WTC11 (cell line): ENCODE measurements at regions not wholly inside any gene's neighbourhood (a gene's known extent, or its start where the extent isn't known, plus 50 kb on each side); places are given as distances from the start of the nearest gene placed in this dataset.

ENCODE experiments used
- IRF2 ChIP-seq: sonication (generic); formaldehyde crosslinking; IDR thresholded peaks from 2 replicates; pipeline ENCODE4 v1.8.0; 2022; ENCODE audit warnings: low read depth, missing genetic modification reagents, borderline replicate concordance
- MXD4 ChIP-seq: fragments of 250-450 bp; sonication (Bioruptor Pico); IDR thresholded peaks from 2 replicates; pipeline ENCODE4 v1.8.0; 2021; ENCODE audit warnings: mild to moderate bottlenecking, moderate library complexity, borderline replicate concordance
- NFYB ChIP-seq: sonication (generic); formaldehyde crosslinking; conservative IDR thresholded peaks from 2 replicates; pipeline ENCODE4 v1.8.0; 2022; ENCODE audit warnings: low read depth, missing genetic modification reagents
- SP1 ChIP-seq: sonication (generic); formaldehyde crosslinking; conservative IDR thresholded peaks from 2 replicates; pipeline ENCODE4 v1.8.1; 2022; ENCODE audit warnings: missing genetic modification reagents
- ZNF138 ChIP-seq: sonication (generic); formaldehyde crosslinking; conservative IDR thresholded peaks from 2 replicates; pipeline ENCODE4 v1.8.1; 2022; ENCODE audit warnings: mild to moderate bottlenecking, moderate library complexity, missing genetic modification reagents
- TF ChIP-seq, protein P1 (sequence below): sonication (generic); formaldehyde crosslinking; IDR thresholded peaks from 2 replicates; pipeline ENCODE4 v1.8.1; 2022; ENCODE audit warnings: low read depth, mild to moderate bottlenecking, moderate library complexity, missing genetic modification reagents, borderline replicate concordance
- TF ChIP-seq, protein P2 (sequence below): fragments of 200-600 bp; IDR thresholded peaks from 2 replicates; pipeline ENCODE4 v1.8.0; 2022; ENCODE audit warnings: antibody characterized with exemption
- TF ChIP-seq, protein P3 (sequence below): sonication (generic); formaldehyde crosslinking; IDR thresholded peaks from 2 replicates; pipeline ENCODE4 v1.8.0; 2022; ENCODE audit warnings: mild to moderate bottlenecking, missing genetic modification reagents
- TF ChIP-seq, protein P4 (sequence below): sonication (generic); formaldehyde crosslinking; IDR thresholded peaks from 2 replicates; pipeline ENCODE4 v1.8.1; 2023; ENCODE audit warnings: mild to moderate bottlenecking, moderate library complexity, missing genetic modification reagents
- TF ChIP-seq, protein P5 (sequence below): sonication (generic); formaldehyde crosslinking; IDR thresholded peaks from 2 replicates; pipeline ENCODE4 v1.8.1; 2023; ENCODE audit warnings: mild to moderate bottlenecking, missing genetic modification reagents, moderate library complexity
- TF ChIP-seq, protein P6 (sequence below): sonication (generic); formaldehyde crosslinking; IDR thresholded peaks from 2 replicates; pipeline ENCODE4 v1.8.0; 2022; ENCODE audit warnings: mild to moderate bottlenecking, missing genetic modification reagents

DNA sequence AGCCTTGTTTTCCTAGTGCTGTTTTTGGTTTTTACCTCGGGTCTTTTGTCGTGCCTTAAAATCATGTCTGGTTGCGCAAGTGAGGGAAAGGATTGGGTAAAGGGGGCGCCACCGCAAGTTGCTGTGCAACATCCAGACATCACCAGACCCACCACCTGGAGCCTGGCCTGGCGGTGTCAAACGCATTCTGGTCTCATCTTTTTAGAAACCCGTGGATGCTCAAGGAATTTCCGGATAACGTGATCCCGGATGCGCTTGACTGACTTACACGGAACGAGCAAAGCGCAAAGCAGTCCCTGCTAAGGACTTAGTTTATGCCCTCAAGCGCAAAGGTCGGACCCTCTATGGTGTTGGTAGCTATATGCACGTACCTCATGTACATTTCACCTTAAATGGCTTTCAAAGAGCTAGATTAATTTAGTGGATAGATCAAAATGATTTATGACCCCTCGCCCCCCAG, 105.2 kb downstream of the OR2B2 start:
- TF ChIP-seq MXD4 (no peak), SP1 (CRISPR knock-in tag) (no peak), NFYB (CRISPR knock-in tag) (no peak), IRF2 (CRISPR knock-in tag) (no peak), ZNF138 (no peak)
- TF ChIP-seq, protein P1, sequence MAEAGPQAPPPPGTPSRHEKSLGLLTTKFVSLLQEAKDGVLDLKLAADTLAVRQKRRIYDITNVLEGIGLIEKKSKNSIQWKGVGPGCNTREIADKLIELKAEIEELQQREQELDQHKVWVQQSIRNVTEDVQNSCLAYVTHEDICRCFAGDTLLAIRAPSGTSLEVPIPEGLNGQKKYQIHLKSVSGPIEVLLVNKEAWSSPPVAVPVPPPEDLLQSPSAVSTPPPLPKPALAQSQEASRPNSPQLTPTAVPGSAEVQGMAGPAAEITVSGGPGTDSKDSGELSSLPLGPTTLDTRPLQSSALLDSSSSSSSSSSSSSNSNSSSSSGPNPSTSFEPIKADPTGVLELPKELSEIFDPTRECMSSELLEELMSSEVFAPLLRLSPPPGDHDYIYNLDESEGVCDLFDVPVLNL (CRISPR knock-in tag), result no peak
- TF ChIP-seq, protein P2, sequence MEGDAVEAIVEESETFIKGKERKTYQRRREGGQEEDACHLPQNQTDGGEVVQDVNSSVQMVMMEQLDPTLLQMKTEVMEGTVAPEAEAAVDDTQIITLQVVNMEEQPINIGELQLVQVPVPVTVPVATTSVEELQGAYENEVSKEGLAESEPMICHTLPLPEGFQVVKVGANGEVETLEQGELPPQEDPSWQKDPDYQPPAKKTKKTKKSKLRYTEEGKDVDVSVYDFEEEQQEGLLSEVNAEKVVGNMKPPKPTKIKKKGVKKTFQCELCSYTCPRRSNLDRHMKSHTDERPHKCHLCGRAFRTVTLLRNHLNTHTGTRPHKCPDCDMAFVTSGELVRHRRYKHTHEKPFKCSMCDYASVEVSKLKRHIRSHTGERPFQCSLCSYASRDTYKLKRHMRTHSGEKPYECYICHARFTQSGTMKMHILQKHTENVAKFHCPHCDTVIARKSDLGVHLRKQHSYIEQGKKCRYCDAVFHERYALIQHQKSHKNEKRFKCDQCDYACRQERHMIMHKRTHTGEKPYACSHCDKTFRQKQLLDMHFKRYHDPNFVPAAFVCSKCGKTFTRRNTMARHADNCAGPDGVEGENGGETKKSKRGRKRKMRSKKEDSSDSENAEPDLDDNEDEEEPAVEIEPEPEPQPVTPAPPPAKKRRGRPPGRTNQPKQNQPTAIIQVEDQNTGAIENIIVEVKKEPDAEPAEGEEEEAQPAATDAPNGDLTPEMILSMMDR, result no peak
- TF ChIP-seq, protein P3, sequence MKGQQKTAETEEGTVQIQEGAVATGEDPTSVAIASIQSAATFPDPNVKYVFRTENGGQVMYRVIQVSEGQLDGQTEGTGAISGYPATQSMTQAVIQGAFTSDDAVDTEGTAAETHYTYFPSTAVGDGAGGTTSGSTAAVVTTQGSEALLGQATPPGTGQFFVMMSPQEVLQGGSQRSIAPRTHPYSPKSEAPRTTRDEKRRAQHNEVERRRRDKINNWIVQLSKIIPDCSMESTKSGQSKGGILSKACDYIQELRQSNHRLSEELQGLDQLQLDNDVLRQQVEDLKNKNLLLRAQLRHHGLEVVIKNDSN (CRISPR knock-in tag), result no peak
- TF ChIP-seq, protein P4, sequence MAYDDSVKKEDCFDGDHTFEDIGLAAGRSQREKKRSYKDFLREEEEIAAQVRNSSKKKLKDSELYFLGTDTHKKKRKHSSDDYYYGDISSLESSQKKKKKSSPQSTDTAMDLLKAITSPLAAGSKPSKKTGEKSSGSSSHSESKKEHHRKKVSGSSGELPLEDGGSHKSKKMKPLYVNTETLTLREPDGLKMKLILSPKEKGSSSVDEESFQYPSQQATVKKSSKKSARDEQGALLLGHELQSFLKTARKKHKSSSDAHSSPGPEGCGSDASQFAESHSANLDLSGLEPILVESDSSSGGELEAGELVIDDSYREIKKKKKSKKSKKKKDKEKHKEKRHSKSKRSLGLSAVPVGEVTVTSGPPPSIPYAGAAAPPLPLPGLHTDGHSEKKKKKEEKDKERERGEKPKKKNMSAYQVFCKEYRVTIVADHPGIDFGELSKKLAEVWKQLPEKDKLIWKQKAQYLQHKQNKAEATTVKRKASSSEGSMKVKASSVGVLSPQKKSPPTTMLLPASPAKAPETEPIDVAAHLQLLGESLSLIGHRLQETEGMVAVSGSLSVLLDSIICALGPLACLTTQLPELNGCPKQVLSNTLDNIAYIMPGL (CRISPR knock-in tag), result peak; percentile 31
- TF ChIP-seq, protein P5, sequence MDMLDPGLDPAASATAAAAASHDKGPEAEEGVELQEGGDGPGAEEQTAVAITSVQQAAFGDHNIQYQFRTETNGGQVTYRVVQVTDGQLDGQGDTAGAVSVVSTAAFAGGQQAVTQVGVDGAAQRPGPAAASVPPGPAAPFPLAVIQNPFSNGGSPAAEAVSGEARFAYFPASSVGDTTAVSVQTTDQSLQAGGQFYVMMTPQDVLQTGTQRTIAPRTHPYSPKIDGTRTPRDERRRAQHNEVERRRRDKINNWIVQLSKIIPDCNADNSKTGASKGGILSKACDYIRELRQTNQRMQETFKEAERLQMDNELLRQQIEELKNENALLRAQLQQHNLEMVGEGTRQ (CRISPR knock-in tag), result no peak
- TF ChIP-seq, protein P6, sequence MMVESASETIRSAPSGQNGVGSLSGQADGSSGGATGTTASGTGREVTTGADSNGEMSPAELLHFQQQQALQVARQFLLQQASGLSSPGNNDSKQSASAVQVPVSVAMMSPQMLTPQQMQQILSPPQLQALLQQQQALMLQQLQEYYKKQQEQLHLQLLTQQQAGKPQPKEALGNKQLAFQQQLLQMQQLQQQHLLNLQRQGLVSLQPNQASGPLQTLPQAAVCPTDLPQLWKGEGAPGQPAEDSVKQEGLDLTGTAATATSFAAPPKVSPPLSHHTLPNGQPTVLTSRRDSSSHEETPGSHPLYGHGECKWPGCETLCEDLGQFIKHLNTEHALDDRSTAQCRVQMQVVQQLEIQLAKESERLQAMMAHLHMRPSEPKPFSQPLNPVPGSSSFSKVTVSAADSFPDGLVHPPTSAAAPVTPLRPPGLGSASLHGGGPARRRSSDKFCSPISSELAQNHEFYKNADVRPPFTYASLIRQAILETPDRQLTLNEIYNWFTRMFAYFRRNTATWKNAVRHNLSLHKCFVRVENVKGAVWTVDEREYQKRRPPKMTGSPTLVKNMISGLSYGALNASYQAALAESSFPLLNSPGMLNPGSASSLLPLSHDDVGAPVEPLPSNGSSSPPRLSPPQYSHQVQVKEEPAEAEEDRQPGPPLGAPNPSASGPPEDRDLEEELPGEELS (CRISPR knock-in tag), result no peak
